GM18520 (cell line): ENCODE measurements at regions not wholly inside any gene's neighbourhood (a gene's known extent, or its start where the extent isn't known, plus 50 kb on each side); places are given as distances from the start of the nearest gene placed in this dataset.

Source experiments
- ATAC-seq: cut with Tn5 transposase; IDR thresholded peaks from one replicate; pipeline ENCODE4 v1.9.1; 2021; ENCODE audit not compliant: unreplicated experiment

- ATAC-seq = no peak
Observed at GRCh38 chr6:11926594-11927407, 85.3 kb upstream of the HIVEP1 start.

GRCh38 chr6:11925805-11926204 is 86.3 kb upstream of the HIVEP1 start:
- no peak for ATAC-seq

GRCh38 chr6:11923621-11924020 is 88.5 kb upstream of the HIVEP1 start:
- no peak for ATAC-seq

GRCh38 chr6:11922901-11923300 is 89.2 kb upstream of the HIVEP1 start:
- ATAC-seq = no peak

GRCh38 chr6:11921751-11922150 is 90.4 kb upstream of the HIVEP1 start:
- ATAC-seq = no peak

- no peak for ATAC-seq
Observed at GRCh38 chr6:11921017-11921438, 91.1 kb upstream of the HIVEP1 start.

- no peak for ATAC-seq
Observed at GRCh38 chr6:11920566-11920965, 91.5 kb upstream of the HIVEP1 start.

- no peak for ATAC-seq
Observed at GRCh38 chr6:11919771-11920440, 92.2 kb upstream of the HIVEP1 start.

- no peak for ATAC-seq
Observed at GRCh38 chr6:11918739-11919605, 93.1 kb upstream of the HIVEP1 start.

GRCh38 chr6:11917951-11918738 is 94.0 kb upstream of the HIVEP1 start:
- no peak for ATAC-seq

GRCh38 chr6:11912420-11912819 is 99.7 kb upstream of the HIVEP1 start:
- ATAC-seq = no peak

GRCh38 chr6:11911538-11911937 is 100.6 kb upstream of the HIVEP1 start:
- ATAC-seq = no peak

GRCh38 chr6:11909696-11910132 is 102.4 kb upstream of the HIVEP1 start:
- no peak for ATAC-seq

- ATAC-seq = no peak
Observed at GRCh38 chr6:11908436-11909105, 103.5 kb upstream of the HIVEP1 start.

- ATAC-seq = no peak
Observed at GRCh38 chr6:11903645-11904044, 108.5 kb upstream of the HIVEP1 start.

- no peak for ATAC-seq
Observed at GRCh38 chr6:11902527-11902926, 109.6 kb upstream of the HIVEP1 start.

- ATAC-seq = no peak
Observed at GRCh38 chr6:11900662-11901598, 111.2 kb upstream of the HIVEP1 start.

GRCh38 chr6:11899645-11900044 is 112.5 kb upstream of the HIVEP1 start:
- ATAC-seq = no peak

- ATAC-seq = no peak
Observed at GRCh38 chr6:11894212-11894611, 115.6 kb upstream of the ADTRP start.
